PC-3 (cell line): ENCODE measurements at regions not wholly inside any gene's neighbourhood (a gene's known extent, or its start where the extent isn't known, plus 50 kb on each side); places are given as distances from the start of the nearest gene placed in this dataset.

Experiments used
- EZH2 ChIP-seq: fragments of 300-600 bp; sonication (generic); IDR thresholded peaks from one replicate; pipeline ENCODE4 v1.6.1; 2017; ENCODE audit warnings: antibody characterized with exemption, mild to moderate bottlenecking, low read length; ENCODE audit not compliant: unreplicated experiment
- EZH2phosphoT487 ChIP-seq: fragments of 300-600 bp; sonication (generic); IDR thresholded peaks from 2 replicates; pipeline ENCODE4 v1.6.1; 2018; ENCODE audit warnings: mild to moderate bottlenecking, antibody characterized with exemption, low read length, borderline replicate concordance
- TF ChIP-seq, protein P1 (sequence below): fragments of 300-600 bp; sonication (generic); conservative IDR thresholded peaks from 2 replicates; pipeline ENCODE4 v1.5.1; 2017; ENCODE audit warnings: antibody characterized with exemption, low read depth, mild to moderate bottlenecking, low read length

- TF ChIP-seq, protein P1, sequence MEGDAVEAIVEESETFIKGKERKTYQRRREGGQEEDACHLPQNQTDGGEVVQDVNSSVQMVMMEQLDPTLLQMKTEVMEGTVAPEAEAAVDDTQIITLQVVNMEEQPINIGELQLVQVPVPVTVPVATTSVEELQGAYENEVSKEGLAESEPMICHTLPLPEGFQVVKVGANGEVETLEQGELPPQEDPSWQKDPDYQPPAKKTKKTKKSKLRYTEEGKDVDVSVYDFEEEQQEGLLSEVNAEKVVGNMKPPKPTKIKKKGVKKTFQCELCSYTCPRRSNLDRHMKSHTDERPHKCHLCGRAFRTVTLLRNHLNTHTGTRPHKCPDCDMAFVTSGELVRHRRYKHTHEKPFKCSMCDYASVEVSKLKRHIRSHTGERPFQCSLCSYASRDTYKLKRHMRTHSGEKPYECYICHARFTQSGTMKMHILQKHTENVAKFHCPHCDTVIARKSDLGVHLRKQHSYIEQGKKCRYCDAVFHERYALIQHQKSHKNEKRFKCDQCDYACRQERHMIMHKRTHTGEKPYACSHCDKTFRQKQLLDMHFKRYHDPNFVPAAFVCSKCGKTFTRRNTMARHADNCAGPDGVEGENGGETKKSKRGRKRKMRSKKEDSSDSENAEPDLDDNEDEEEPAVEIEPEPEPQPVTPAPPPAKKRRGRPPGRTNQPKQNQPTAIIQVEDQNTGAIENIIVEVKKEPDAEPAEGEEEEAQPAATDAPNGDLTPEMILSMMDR: no peak
- TF ChIP-seq EZH2phosphoT487: no peak
- no peak for TF ChIP-seq EZH2
Measured at GRCh38 chr3:99332276-99332675, 306.1 kb upstream of the COL8A1 start.
